Stimulated activated CD4-positive, alpha-beta T cell treated with anti-CD3 and anti-CD28 coated beads, TNF-alpha, amount 100 ng/mL, for 24 hours (primary cell): ENCODE measurements at regions not wholly inside any gene's neighbourhood (a gene's known extent, or its start where the extent isn't known, plus 50 kb on each side); places are given as distances from the start of the nearest gene placed in this dataset.
"Not testable (repeated sequence)": the region's sequence is repeated elsewhere in the genome, so short reads cannot be mapped to it uniquely, and the experiment has no call there.

Source experiments
- DNase-seq, 3 experiments: peaks; one replicate each; pipeline ENCODE4 v3.0.0-alpha.2; 2020; ENCODE audit warnings: low read depth in 3 of 3

DNA sequence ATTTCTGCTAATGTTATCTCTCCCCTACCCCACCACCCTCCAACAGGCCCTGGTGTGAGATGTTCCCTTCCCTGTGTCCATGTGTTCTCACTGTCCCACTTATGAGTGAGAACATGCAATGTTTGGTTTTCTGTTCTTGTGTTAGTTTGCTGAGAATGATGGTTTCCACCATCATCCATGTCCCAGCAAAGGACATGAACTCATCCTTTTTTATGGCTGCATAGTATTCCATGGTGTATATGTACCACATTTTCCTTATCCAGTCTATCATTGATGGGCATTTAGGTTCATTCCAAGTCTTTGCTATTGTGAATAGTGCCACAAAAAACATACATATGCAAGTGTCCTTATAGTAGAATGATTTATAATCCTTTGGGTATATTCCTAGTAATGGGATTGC, 104.5 kb downstream of the ZNF33B start:
- not testable (repeated sequence) for DNase-seq

GRCh38 chr10:42532996-42533395, 105.4 kb downstream of the ZNF33B start:
- DNase-seq = no peak

DNA sequence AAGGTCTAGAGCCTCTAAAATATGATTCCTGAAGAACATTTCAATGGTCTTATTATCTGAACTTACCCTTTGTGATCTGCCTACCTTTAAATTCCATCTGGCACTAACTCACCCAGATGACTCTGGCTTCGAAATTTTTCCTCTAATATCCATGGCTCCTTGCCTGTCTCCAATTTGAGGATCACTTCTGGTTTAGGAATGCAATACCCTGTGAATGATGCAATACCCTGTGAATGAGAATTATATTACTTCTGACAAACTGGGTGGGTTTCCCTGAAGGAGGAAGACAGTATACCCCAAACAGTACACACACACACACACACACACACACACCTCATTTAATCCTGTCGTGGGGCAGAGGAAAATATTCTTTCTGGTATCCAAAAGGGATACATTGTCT, 115.3 kb downstream of the ZNF33B start:
- DNase-seq = no peak

DNA sequence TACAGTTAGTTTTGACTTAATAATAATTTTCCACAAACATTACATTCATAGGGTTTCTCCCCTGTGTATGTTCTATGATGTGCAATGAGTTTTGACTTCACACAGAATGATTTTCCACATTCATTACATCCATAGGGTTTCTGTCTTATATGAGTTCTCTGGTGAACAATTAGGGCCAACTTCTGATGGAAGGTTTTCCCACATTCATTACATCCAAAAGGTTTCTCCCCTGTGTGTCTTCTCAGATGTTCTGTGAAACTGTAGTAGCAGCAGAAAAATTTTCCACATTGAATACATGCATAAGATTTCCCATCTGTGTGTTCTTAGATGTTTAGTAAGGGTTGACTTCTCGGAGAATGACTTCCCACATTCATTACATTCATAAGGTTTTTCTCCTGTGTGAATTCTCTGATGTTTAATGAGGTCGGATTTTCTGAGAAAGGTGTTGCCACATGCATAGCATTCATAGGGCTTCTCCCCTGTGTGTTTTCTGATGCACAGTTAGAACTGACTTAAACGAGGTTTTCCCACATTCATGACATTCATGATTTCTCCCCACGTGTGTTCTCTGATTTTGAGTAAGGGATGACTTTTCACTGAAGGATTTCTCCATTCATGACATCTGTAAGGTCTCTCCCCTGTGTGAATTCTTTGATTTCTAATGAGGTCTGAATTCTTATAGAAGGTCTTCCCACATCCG, 118.5 kb downstream of the ZNF33B start:
- DNase-seq = no peak

DNA sequence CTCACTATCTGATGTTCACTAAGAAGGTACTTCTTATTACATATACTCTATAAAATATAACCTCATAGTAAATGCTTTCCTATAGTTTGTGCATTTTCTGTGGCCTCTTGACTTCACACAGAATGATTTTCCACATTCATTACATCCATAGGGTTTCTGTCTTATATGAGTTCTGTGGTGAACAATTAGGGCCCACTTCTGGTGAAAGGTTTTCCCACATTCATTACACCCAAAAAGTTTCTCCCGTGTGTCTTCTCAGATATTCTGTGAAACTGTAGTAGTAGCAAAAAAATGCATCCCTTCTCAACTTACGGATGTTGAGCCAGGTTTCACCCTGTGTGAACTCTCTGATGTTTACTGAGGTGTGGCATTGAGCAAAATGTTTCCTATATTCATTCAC, 119.3 kb downstream of the ZNF33B start:
- no peak for DNase-seq

DNA sequence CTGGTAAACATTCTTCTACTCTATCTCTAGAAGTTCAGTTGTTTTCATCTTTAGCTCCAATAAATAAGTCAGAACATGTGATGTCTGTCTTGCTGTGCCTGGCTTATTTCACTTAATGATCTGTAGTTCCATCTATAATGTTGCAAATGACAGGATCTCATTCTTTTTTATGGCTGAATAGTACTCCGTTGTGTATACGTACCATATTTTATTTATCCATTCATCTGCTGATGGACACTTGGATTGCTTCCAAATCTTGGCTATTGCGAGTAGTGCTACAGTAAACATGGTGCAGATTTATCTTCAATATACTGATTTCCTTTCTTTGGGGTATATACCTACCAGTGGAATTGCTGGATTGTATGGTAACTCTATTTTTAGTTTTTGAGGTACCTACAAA, 124.4 kb downstream of the ZNF33B start:
- no peak for DNase-seq

DNA sequence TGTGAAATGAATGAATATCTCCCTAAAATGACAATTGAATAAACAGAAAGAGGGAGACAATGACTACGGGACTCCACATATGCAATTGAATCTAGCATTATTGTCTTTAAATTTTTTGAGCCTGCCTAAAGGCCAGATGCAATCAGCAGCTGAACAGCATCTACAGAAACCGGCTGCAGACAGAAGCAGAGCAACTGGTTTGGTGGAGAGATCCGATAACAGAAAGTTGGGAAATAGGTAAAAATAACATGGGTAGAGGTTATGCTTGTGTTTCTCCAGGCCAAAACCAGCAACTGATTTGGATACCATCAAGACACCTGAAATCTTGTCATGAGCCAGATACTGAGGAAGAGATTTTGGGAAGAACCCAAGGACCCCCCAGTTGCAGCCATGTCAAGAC, 146.6 kb downstream of the ZNF33B start:
- no peak for DNase-seq

GRCh38 chr10:42491001-42491592, 147.3 kb downstream of the ZNF33B start:
- DNase-seq = no peak

GRCh38 chr10:42490368-42490767, 148.0 kb downstream of the ZNF33B start:
- no peak for DNase-seq

- DNase-seq = no peak
Observed at GRCh38 chr10:42488416-42488815, 150.0 kb downstream of the ZNF33B start.

GRCh38 chr10:42482411-42482810, 156.0 kb downstream of the ZNF33B start:
- no peak for DNase-seq

DNA sequence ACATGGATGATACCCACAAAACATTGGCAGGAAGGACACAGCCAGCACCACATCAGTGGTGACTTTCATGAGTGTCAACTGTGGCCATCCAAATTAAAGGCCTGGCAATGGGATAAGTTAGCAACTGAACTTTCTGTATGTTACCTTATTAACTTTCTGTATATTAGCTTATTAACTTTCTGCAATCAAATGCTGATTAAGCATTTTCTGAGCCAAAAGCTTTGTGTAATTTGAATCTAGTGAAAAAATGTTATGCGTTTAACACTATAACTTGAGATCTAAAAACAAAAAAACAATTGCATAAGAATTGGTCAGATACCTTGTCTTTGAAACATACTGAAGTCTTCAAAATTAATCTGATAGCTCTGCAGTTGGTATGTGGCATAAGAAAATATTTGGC, 159.3 kb downstream of the ZNF33B start:
- no peak for DNase-seq

DNA sequence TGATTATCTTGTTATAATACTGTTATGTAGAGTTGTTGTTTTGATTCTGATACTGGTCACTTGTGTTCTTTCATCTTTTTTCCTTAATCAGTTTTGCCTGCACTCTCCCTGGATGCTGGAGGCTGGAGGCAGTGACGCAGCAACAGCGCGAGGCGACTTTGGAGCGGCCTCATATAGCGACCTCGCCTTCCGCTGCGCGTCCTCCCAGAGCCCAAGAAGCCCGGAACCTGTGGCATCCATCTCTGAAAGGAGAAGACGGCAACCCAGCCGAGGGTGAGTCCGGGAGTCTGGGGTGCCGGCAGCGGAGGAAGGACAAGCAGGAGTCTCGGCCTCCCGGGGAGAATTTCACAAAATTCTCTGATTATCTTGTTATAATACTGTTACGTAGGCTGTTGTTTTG, 161.2 kb downstream of the ZNF33B start:
- DNase-seq = no peak

- no peak for DNase-seq
Observed at GRCh38 chr10:42476101-42476500, 162.3 kb downstream of the ZNF33B start.

- DNase-seq = no peak
Observed at GRCh38 chr10:42475168-42476098, 162.9 kb downstream of the ZNF33B start.

DNA sequence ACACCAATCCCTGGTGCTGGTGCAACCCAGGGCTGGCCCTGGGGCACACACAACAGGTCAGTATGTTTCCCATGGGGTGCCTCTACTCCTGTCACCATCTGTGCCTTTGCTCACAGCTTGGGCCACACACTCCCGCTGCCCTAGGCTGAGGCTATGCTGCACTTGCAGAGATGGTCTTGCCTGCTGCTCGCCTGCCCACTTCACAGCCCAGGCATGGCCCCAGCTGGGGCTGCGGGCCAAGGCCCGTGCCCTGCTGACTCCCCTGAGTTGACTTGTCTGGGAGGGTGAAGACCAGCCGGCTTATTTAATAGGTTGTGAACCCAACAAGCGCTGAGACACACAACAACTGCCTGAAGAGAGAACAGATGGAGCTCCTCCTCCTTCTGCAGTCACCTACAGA, 184.1 kb downstream of the ZNF33B start:
- DNase-seq = no peak

DNA sequence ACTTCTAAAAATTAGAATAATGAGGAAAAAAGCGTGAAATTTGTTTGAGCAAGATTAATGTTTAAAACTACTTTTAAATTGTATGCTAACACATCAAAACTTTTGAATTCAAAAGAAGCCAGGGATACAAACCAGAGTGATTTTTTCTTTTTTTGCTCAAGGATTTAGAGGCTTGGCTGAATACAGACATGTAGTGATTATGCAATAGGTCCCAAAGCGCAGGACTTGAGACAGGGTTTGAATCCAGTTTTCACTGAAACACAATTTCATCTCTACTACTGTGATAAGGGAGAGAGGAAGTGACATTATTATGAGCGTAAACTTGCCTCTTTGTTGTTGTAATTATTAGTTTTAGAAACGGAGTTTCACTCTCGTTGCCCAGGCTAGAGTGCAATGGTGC, 207.3 kb downstream of the ZNF33B start:
- DNase-seq = no peak

- no peak for DNase-seq
Observed at GRCh38 chr10:42428534-42428933, 209.8 kb downstream of the ZNF33B start.

- no peak for DNase-seq
Observed at GRCh38 chr10:42422911-42423310, 215.5 kb downstream of the ZNF33B start.

DNA sequence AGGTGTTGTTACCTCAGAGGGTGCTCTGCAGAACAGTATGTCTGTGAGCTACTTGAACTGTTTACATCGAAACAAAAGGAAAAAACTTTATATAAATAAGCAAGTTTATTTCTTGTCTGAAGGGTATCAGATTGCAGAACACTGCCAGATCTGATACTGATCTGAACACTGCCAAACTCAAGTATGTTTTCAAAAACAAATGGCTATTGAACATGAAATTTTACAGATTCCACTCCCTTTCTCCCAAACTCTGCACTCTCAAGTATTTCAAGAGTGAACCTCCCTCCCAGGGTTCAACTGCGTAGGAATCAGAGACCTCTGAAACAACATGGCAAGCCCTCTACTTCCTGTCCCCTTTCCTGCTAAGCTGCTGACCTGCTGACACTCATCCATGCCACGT, 216.6 kb downstream of the ZNF33B start:
- no peak for DNase-seq

DNA sequence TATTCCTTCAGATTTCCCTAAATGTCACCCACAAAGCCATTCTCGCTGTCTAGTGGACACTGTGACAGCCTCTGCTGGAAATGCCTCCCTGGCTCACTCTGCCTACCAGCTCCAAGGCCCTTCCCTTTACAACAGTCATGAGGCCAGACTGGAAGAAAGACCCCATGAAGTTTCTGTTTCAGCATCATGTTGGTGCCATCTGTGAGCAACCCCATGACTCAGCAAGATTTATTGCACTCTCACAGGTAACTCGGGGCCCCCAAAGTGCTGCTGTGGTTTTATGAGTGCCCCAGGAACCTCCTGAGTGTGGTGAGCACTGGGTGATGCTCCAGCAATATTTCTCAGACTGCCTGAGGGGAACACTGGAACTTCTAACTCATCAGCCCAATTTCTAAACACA, 218.6 kb downstream of the ZNF33B start:
- no peak for DNase-seq

DNA sequence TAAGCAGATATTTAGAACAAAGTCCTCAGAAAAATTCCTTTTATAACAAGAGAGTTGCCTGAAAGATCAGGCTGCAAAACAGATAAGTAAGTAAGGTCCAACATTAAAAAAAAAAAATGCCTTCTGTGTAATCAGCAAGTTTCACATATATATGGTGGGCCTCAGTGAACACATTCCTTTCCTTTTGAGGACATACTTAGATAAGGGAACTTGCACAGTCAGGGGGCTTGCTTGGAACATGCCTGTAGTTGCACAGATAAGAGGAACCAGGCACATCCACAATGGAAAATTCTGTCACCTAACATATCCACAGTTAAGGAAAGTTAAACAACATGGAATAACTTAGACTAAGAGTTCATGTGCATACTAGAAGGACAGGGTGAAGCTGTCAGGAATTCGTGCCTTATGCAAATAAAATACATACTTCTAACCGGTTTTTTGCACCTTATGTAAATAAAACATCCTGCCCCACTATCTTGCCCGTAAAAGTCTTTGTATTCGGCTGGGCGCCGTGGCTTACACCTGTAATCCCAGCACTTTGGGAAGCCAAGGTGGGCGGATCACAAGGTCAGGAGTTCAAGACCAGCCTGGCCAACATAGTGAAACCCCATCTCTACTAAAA, 257.3 kb downstream of the ZNF33B start:
- DNase-seq = no peak
